Esophagus muscularis mucosa (tissue), 4 donors: ENCODE measurements at regions not wholly inside any gene's neighbourhood (a gene's known extent, or its start where the extent isn't known, plus 50 kb on each side); places are given as distances from the start of the nearest gene placed in this dataset.
"Not testable (repeated sequence)": the region's sequence is repeated elsewhere in the genome, so short reads cannot be mapped to it uniquely, and the experiment has no call there.

Experiments
- EP300 ChIP-seq: sonication (generic); formaldehyde crosslinking; IDR thresholded peaks from one replicate; pipeline ENCODE4 v1.6.1; 2017; ENCODE audit warnings: antibody characterized with exemption
- POLR2A ChIP-seq: fragments of 450-650 bp; IDR thresholded peaks from one replicate; pipeline ENCODE4 v1.6.1; 2017; ENCODE audit warnings: antibody characterized with exemption, moderate library complexity, mild to moderate bottlenecking, low read depth
- POLR2AphosphoS5 ChIP-seq, 2 donors: sonication (generic); formaldehyde crosslinking; IDR thresholded peaks; one replicate each; pipeline ENCODE4 v1.6.1; 2017; ENCODE audit warnings: antibody characterized with exemption in 2 of 2
- TF ChIP-seq, protein P1 (sequence below), 3 experiments: fragments of 200-600 bp in 2 of 3; fragments of 450-650 bp in 1 of 3; sonication (generic) in 2 of 3; IDR thresholded peaks; one replicate each; pipeline ENCODE4 v1.5.1; 2017 to 2019; ENCODE audit warnings: antibody characterized with exemption in 3 of 3, mild to moderate bottlenecking in 2 of 3, moderate library complexity in 1 of 3

DNA sequence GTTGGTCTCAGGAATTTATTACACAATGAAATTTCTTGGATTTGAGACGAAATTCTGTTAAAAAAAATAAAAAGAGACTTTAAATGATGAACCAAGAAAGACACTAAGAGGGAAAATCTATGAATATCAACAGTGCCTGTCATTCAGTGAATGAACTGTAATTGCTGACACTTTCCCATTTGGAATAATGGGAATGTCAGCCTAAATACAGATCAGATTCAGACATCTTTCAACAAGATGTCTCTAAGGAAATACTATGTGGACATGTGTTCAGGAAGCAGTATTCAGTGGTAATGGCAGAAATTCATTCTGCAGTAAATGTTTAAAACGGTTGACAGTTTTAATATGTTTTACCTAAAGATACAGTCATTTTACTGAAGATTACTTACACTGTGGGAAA is 433.7 kb upstream of the FAM174A start:
- not testable (repeated sequence) for TF ChIP-seq POLR2AphosphoS5 (IDR thresholded peaks at IDR 0.05); POLR2A; EP300
- TF ChIP-seq, protein P1, sequence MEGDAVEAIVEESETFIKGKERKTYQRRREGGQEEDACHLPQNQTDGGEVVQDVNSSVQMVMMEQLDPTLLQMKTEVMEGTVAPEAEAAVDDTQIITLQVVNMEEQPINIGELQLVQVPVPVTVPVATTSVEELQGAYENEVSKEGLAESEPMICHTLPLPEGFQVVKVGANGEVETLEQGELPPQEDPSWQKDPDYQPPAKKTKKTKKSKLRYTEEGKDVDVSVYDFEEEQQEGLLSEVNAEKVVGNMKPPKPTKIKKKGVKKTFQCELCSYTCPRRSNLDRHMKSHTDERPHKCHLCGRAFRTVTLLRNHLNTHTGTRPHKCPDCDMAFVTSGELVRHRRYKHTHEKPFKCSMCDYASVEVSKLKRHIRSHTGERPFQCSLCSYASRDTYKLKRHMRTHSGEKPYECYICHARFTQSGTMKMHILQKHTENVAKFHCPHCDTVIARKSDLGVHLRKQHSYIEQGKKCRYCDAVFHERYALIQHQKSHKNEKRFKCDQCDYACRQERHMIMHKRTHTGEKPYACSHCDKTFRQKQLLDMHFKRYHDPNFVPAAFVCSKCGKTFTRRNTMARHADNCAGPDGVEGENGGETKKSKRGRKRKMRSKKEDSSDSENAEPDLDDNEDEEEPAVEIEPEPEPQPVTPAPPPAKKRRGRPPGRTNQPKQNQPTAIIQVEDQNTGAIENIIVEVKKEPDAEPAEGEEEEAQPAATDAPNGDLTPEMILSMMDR (IDR thresholded peaks at IDR 0.05): not testable (repeated sequence)
